Panc1 (cell line): ENCODE measurements at regions not wholly inside any gene's neighbourhood (a gene's known extent, or its start where the extent isn't known, plus 50 kb on each side); places are given as distances from the start of the nearest gene placed in this dataset.

Experiments
- ATAC-seq: fragments of 200-7000 bp; cut with Tn5 transposase; 2 replicates; pipeline ENCODE4 v1.9.1; 2020; ENCODE audit warnings: mild to moderate bottlenecking, moderate library complexity
- BruUV-seq: library from RNA; stranded (reverse); fragments of 400-500 nt; replicated peaks from 2 replicates; lab custom pipeline; 2021; lab: Mats Ljungman, UMichigan
- CTCF ChIA-PET: fragments of 300-600 bp; sonication (Branson Sonifier 250); formaldehyde crosslinking; loops from one replicate; lab custom pipeline; 2022; ENCODE audit warnings: antibody characterized with exemption; lab: Charles Lee
- POLR2A ChIA-PET: fragments of 300-600 bp; sonication (Branson Sonifier 250); formaldehyde crosslinking; loops from one replicate; lab custom pipeline; 2022; ENCODE audit warnings: antibody characterized with exemption; lab: Charles Lee
- DNase-seq: peaks from one replicate; pipeline ENCODE4 v3.0.0-alpha.2; 2010; ENCODE audit warnings: low read depth, low spot score
- H3K27ac ChIP-seq: 2 replicates; pipeline ENCODE4 v1.5.1; 2011; ENCODE audit warnings: mild to moderate bottlenecking, low read length, inconsistent platforms
- H3K27me3 ChIP-seq: fragments of 200-500 bp; sonication (Bioruptor generic); 2 replicates; pipeline ENCODE4 v1.6.0; 2014; ENCODE audit warnings: low read length, inconsistent platforms; ENCODE audit not compliant: control insufficient read depth, insufficient read depth
- H3K36me3 ChIP-seq: fragments of 200-500 bp; sonication (Bioruptor generic); 2 replicates; pipeline ENCODE4 v1.5.1; 2014; ENCODE audit warnings: inconsistent platforms, mild to moderate bottlenecking, low read length, moderate library complexity; ENCODE audit not compliant: control insufficient read depth, insufficient read depth
- H3K4me1 ChIP-seq: 2 replicates; pipeline ENCODE4 v1.5.1; 2011; ENCODE audit warnings: inconsistent platforms, mild to moderate bottlenecking, low read length, moderate library complexity; ENCODE audit not compliant: control insufficient read depth, insufficient read depth
- H3K4me3 ChIP-seq, 2 experiments: 2 replicates each; pipeline ENCODE4 v1.5.1; 2011 to 2012; ENCODE audit warnings: low read depth in 2 of 2, low read length in 2 of 2, mild to moderate bottlenecking in 2 of 2, inconsistent platforms in 1 of 2, moderate library complexity in 1 of 2
- H3K9me3 ChIP-seq: fragments of 200-500 bp; sonication (Bioruptor generic); 2 replicates; pipeline ENCODE4 v1.5.1; 2014; ENCODE audit warnings: low read depth, mild to moderate bottlenecking, inconsistent platforms, low read length, moderate library complexity; ENCODE audit not compliant: control insufficient read depth, insufficient read depth
- CTCF ChIP-seq: fragments of 450-650 bp; IDR thresholded peaks from 2 replicates; pipeline ENCODE4 v1.5.1; 2017; ENCODE audit warnings: mild to moderate bottlenecking
- POLR2AphosphoS5 ChIP-seq: IDR thresholded peaks from 2 replicates; pipeline ENCODE4 v1.6.1; 2012; ENCODE audit warnings: mild to moderate bottlenecking, low read depth, low read length, moderate library complexity
- REST ChIP-seq, 2 experiments: IDR thresholded peaks; 2 replicates each; pipeline ENCODE4 v1.6.1; 2011 to 2012; ENCODE audit warnings: low read depth in 2 of 2, control low read depth in 1 of 2, low read length in 1 of 2, mild to moderate bottlenecking in 1 of 2, moderate library complexity in 1 of 2; ENCODE audit not compliant: insufficient read depth in 1 of 2
- SIN3A ChIP-seq: IDR thresholded peaks from 2 replicates; pipeline ENCODE4 v1.6.1; 2012; ENCODE audit warnings: low read depth, mild to moderate bottlenecking, low read length, moderate library complexity, borderline replicate concordance; ENCODE audit not compliant: insufficient read depth
- TCF7L2 ChIP-seq: IDR thresholded peaks from 2 replicates; pipeline ENCODE4 v1.6.1; 2011; ENCODE audit warnings: mild to moderate bottlenecking, low read depth, low read length, inconsistent platforms
- in situ Hi-C: cut with HindIII; loops from 2 replicates; pipeline ENCODE4 v1.10.0; 2016; ENCODE audit warnings: low sequenced_read_pairs, low pct_unique_long_range_greater_than_20kb
- intact Hi-C: fragments of 100-400 bp; cut with micrococcal nuclease; formaldehyde crosslinking; loops from one replicate; pipeline ENCODE4 v1.10.0; 2022; ENCODE audit not compliant: unreplicated experiment

GRCh38 chr10:14407567-14407966 is 76.8 kb upstream of the FRMD4A start:
- POLR2A ChIA-PET: no interaction called here

More at GRCh38 chr10:14407567-14407966, 76.8 kb upstream of the FRMD4A start:
- Histone ChIP-seq H3K4me1 (no peaks in the 10 kb centered on the region), H3K4me3 (no peak overlapping the region), H3K27me3 (no peaks in the 10 kb centered on the region), H3K36me3 (no peaks in the 10 kb centered on the region), H3K9me3 (no peaks in the 10 kb centered on the region), H3K27ac (no peak overlapping the region)
- intact Hi-C loops (no loop called here), in situ Hi-C loops (no loop called here)
- CTCF ChIA-PET: interaction anchor here (0.5 kb wide), 1 partner anchor 171 kb away, joined by 8 read pairs; no protein-coding TSS in a partner anchor
- TF ChIP-seq REST (IDR thresholded peaks at IDR 0.05; ENCODE audit: insufficient read depth in 1 of 2, low read depth in 2 of 2, low read length in 1 of 2) (no peak), POLR2AphosphoS5 (no peak), TCF7L2 (no peak), CTCF (no peak), SIN3A (no peak)
- DNase-seq (no peak), ATAC-seq (no peak)
- BruUV-seq: no TSS peak
